Effector memory CD4-positive, alpha-beta T cell (primary cell): ENCODE measurements at regions not wholly inside any gene's neighbourhood (a gene's known extent, or its start where the extent isn't known, plus 50 kb on each side); places are given as distances from the start of the nearest gene placed in this dataset.

Experiments used
- DNase-seq, 3 donors: peaks; one replicate each; pipeline ENCODE4 v3.0.0-alpha.2; 2020
- H3K27ac ChIP-seq: 2 replicates; pipeline ENCODE4 v1.7.0; 2013; ENCODE audit warnings: mild to moderate bottlenecking, low read length, moderate library complexity; ENCODE audit not compliant: insufficient read depth, poor library complexity, severe bottlenecking
- H3K27me3 ChIP-seq: replicated peaks from 2 replicates; pipeline ENCODE4 v1.7.0; 2013; ENCODE audit warnings: mild to moderate bottlenecking, low read length; ENCODE audit not compliant: insufficient read depth, control insufficient read depth, poor library complexity, severe bottlenecking
- H3K36me3 ChIP-seq: 2 replicates; pipeline ENCODE4 v1.7.0; 2013; ENCODE audit warnings: mild to moderate bottlenecking, low read length, moderate library complexity; ENCODE audit not compliant: control insufficient read depth, insufficient read depth
- H3K4me1 ChIP-seq: 2 replicates; pipeline ENCODE4 v1.7.0; 2013; ENCODE audit warnings: low read length, mild to moderate bottlenecking; ENCODE audit not compliant: control insufficient read depth, insufficient read depth, poor library complexity, severe bottlenecking
- H3K4me3 ChIP-seq: 2 replicates; pipeline ENCODE4 v1.7.0; 2013; ENCODE audit warnings: low read length, low read depth, mild to moderate bottlenecking; ENCODE audit not compliant: insufficient read depth, poor library complexity, severe bottlenecking
- H3K9me3 ChIP-seq: 2 replicates; pipeline ENCODE4 v1.7.0; 2013; ENCODE audit warnings: mild to moderate bottlenecking, low read length, moderate library complexity; ENCODE audit not compliant: control insufficient read depth

GRCh38 chr9:4435197-4435596 is 55.1 kb upstream of the SLC1A1 start:
- Histone ChIP-seq H3K9me3 (no peaks in the 10 kb centered on the region), H3K27me3 (no peaks in the 10 kb centered on the region), H3K4me1 (no peaks in the 10 kb centered on the region), H3K27ac (no peak overlapping the region), H3K4me3 (no peak overlapping the region), H3K36me3 (no peaks in the 10 kb centered on the region)
- DNase-seq, result no peak

DNA sequence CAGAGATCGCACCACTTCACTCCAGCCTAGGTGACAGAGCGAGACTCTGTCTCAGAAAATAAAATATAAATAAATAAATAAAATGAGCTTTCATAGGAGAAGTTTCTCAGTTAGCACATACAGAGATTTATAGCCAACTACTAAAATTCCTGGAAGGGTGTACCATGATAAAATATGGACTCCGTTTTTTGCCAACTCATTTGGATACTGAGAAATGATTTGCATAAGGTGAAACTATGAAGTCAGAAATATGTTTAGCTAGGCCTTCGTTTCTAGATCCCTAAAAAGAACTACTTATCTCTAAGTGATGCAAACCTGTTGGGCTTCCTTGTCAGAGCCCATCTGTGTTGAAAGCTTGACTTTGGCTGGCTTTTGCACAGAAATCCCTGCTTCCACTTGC is 56.9 kb upstream of the SLC1A1 start:
- H3K27me3 ChIP-seq, result no peaks in the 10 kb centered on the region
- no peaks in the 10 kb centered on the region for H3K4me1 ChIP-seq
- no peak for DNase-seq
- no peaks in the 10 kb centered on the region for H3K36me3 ChIP-seq
- no peaks in the 10 kb centered on the region for H3K9me3 ChIP-seq
- H3K27ac ChIP-seq, result no peak overlapping the region
- no peak overlapping the region for H3K4me3 ChIP-seq

- no peak overlapping the region for H3K4me3 ChIP-seq
- no peak for DNase-seq
- H3K4me1 ChIP-seq, result no peaks in the 10 kb centered on the region
- H3K27me3 ChIP-seq, result no peaks in the 10 kb centered on the region
- H3K27ac ChIP-seq, result no peak overlapping the region
- H3K9me3 ChIP-seq, result no peaks in the 10 kb centered on the region
- H3K36me3 ChIP-seq, result no peaks in the 10 kb centered on the region
These were observed 59.6 kb upstream of the SLC1A1 start for GRCh38 chr9:4430432-4431261.

- Histone ChIP-seq H3K4me1 (no peaks in the 10 kb centered on the region), H3K9me3 (no peaks in the 10 kb centered on the region), H3K27ac (no peak overlapping the region), H3K27me3 (no peaks in the 10 kb centered on the region), H3K4me3 (no peak overlapping the region), H3K36me3 (no peaks in the 10 kb centered on the region)
- DNase-seq, result no peak
These were observed 64.8 kb upstream of the SLC1A1 start for GRCh38 chr9:4425319-4426045.

GRCh38 chr9:4424891-4425290 is 65.4 kb upstream of the SLC1A1 start:
- DNase-seq, result no peak

DNA sequence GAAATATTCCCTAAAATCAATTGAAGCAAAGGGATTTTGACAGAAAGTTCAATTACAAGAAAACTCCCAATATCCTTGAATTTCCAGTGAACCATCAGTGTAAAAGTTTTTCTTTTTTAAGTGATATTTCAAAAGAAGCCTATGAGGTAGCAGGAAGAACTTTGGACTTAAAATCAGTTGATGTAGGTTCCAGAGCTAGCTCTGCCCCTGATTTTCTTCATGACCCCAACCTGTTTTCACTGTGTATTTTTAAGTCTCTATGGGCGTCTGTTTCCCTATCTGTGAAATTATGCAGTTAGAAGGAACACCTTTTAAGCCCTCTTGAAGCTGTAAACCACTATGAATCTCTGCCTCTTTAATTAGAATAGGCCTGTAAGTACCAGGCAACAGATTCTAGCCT is 66.2 kb upstream of the SLC1A1 start:
- H3K36me3 ChIP-seq, result no peaks in the 10 kb centered on the region
- H3K9me3 ChIP-seq, result no peaks in the 10 kb centered on the region
- H3K4me1 ChIP-seq, result no peaks in the 10 kb centered on the region
- H3K27ac ChIP-seq, result no peak overlapping the region
- no peaks in the 10 kb centered on the region for H3K27me3 ChIP-seq
- DNase-seq, result no peak
- H3K4me3 ChIP-seq, result no peak overlapping the region

More at GRCh38 chr9:4424891-4425290, 65.4 kb upstream of the SLC1A1 start:
- Histone ChIP-seq H3K36me3 (no peaks in the 10 kb centered on the region), H3K9me3 (no peaks in the 10 kb centered on the region), H3K4me1 (no peaks in the 10 kb centered on the region), H3K27ac (no peak overlapping the region), H3K4me3 (no peak overlapping the region), H3K27me3 (no peaks in the 10 kb centered on the region)

GRCh38 chr9:4423207-4423610 is 67.1 kb upstream of the SLC1A1 start:
- no peaks in the 10 kb centered on the region for H3K27me3 ChIP-seq
- H3K4me1 ChIP-seq, result no peaks in the 10 kb centered on the region
- no peaks in the 10 kb centered on the region for H3K9me3 ChIP-seq
- no peaks in the 10 kb centered on the region for H3K36me3 ChIP-seq
- no peak for DNase-seq
- no peak overlapping the region for H3K4me3 ChIP-seq
- no peak overlapping the region for H3K27ac ChIP-seq

- H3K27ac ChIP-seq, result no peak overlapping the region
- H3K4me1 ChIP-seq, result no peaks in the 10 kb centered on the region
- H3K27me3 ChIP-seq, result no peaks in the 10 kb centered on the region
- DNase-seq, result no peak
- no peaks in the 10 kb centered on the region for H3K9me3 ChIP-seq
- H3K36me3 ChIP-seq, result no peaks in the 10 kb centered on the region
- H3K4me3 ChIP-seq, result no peak overlapping the region
These were observed 67.8 kb upstream of the SLC1A1 start for GRCh38 chr9:4422495-4422894.

DNA sequence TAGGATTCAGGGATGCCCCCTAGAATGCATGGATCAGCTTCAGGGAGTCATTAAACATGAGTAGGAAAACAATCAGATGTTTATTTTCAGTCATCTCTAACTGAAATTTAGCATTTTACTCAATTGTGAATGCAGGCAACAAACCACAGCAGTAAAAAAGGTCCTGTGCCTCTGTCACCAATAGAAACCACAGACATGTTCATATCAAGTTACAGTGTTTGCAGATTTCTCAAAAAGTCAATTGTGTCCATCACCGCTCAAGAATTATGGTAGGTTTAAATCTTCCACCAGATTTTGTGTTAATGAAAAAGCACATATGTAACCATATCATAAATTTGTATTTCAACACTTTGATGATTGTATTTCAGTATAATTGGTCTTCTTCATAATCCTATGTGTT is 68.4 kb upstream of the SLC1A1 start:
- H3K27me3 ChIP-seq, result no peaks in the 10 kb centered on the region
- no peak overlapping the region for H3K27ac ChIP-seq
- no peaks in the 10 kb centered on the region for H3K9me3 ChIP-seq
- H3K36me3 ChIP-seq, result no peaks in the 10 kb centered on the region
- no peaks in the 10 kb centered on the region for H3K4me1 ChIP-seq
- DNase-seq, result no peak
- no peak overlapping the region for H3K4me3 ChIP-seq

DNA sequence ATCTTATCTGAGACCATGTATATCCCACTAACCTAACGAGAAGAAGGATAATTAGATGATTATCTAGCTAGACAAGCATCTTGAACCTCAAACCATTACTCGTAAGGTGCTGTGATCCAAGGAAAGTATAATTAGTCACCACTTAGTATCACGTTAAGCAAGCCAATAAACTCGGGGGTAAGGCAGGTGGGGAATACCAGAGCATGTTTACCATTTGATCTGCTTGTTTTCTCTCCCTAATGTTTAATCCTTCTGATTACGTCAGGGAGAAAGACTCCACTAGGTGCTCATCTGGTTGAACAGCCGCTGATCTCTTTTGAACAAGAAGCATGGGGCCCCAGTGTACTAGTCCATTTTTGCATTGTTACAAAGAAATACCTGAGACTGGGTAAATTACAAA is 69.9 kb upstream of the SLC1A1 start:
- Histone ChIP-seq H3K27me3 (no peaks in the 10 kb centered on the region), H3K4me1 (no peaks in the 10 kb centered on the region), H3K4me3 (no peak overlapping the region), H3K36me3 (no peaks in the 10 kb centered on the region), H3K9me3 (no peaks in the 10 kb centered on the region), H3K27ac (no peak overlapping the region)
- no peak for DNase-seq
